ENCODE measurements at regions not wholly inside any gene's neighbourhood (a gene's known extent, or its start where the extent isn't known, plus 50 kb on each side); places are given as distances from the start of the nearest gene placed in this dataset.

- TF ChIP-seq CTCF (IDR thresholded peaks at IDR 0.05; ENCODE audit: low read depth, low read length, missing input control) (no peak), ATF3 (IDR thresholded peaks at IDR 0.05) (no peak), HNF4A (conservative IDR thresholded peaks at IDR 0.05) (peak in 1 of 2 donors; percentile 3), FOXA2 (IDR thresholded peaks at IDR 0.05) (no peak), MAX (IDR thresholded peaks at IDR 0.05) (no peak), RXRA (IDR thresholded peaks at IDR 0.05) (peak in 1 of 2 donors; percentile 6), RAD21 (IDR thresholded peaks at IDR 0.05) (peak in 1 of 2 donors; percentile 7), ZBTB33 (IDR thresholded peaks at IDR 0.05) (no peak)
These were observed 134.2 kb upstream of the LIPC start for GRCh38 chr15:58297639-58298038.

All from liver (tissue), 3 donors.